Esophagus squamous epithelium (tissue), 4 donors: ENCODE measurements at regions not wholly inside any gene's neighbourhood (a gene's known extent, or its start where the extent isn't known, plus 50 kb on each side); places are given as distances from the start of the nearest gene placed in this dataset.

Experiments used
- POLR2A ChIP-seq, 4 donors: fragments of 450-650 bp; IDR thresholded peaks; one replicate each; pipeline ENCODE4 v1.6.1; 2017; ENCODE audit warnings: antibody characterized with exemption in 4 of 4, mild to moderate bottlenecking in 4 of 4, moderate library complexity in 3 of 4
- TF ChIP-seq, protein P1 (sequence below), 6 experiments: fragments of 450-650 bp in 4 of 6; fragments of 200-600 bp in 2 of 6; sonication (generic) in 2 of 6; IDR thresholded peaks; one replicate each; pipeline ENCODE4 v1.5.1; 2016 to 2019; ENCODE audit warnings: antibody characterized with exemption in 6 of 6, mild to moderate bottlenecking in 4 of 6, moderate library complexity in 4 of 6

DNA sequence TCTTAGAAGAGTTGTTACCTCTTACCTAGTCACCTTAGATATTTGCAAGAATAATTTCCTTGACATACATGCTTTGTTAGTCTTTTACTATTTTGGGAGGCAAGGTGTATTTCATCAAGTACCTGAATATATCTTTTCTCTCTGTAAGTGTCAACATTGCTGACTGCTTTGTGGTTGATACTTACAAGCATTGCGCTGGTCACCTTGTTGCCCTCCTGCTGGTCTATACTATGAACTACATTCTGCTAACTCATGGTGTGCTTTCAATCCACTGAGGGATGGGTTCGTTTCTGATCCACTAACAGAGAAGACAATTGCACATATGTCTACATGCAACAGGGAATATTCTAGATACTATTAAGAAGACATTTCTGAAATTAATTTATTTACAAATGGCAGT, 837.8 kb upstream of the COBL start:
- TF ChIP-seq, protein P1, sequence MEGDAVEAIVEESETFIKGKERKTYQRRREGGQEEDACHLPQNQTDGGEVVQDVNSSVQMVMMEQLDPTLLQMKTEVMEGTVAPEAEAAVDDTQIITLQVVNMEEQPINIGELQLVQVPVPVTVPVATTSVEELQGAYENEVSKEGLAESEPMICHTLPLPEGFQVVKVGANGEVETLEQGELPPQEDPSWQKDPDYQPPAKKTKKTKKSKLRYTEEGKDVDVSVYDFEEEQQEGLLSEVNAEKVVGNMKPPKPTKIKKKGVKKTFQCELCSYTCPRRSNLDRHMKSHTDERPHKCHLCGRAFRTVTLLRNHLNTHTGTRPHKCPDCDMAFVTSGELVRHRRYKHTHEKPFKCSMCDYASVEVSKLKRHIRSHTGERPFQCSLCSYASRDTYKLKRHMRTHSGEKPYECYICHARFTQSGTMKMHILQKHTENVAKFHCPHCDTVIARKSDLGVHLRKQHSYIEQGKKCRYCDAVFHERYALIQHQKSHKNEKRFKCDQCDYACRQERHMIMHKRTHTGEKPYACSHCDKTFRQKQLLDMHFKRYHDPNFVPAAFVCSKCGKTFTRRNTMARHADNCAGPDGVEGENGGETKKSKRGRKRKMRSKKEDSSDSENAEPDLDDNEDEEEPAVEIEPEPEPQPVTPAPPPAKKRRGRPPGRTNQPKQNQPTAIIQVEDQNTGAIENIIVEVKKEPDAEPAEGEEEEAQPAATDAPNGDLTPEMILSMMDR (IDR thresholded peaks at IDR 0.05): no peak
- TF ChIP-seq POLR2A (IDR thresholded peaks at IDR 0.05): no peak
